Umbilical cord (tissue), 1 donor: ENCODE measurements at regions not wholly inside any gene's neighbourhood (a gene's known extent, or its start where the extent isn't known, plus 50 kb on each side); places are given as distances from the start of the nearest gene placed in this dataset.

Source experiments
- DNase-seq: peaks from one replicate; pipeline ENCODE4 v3.0.0-alpha.2; 2015; ENCODE audit warnings: low spot score

DNA sequence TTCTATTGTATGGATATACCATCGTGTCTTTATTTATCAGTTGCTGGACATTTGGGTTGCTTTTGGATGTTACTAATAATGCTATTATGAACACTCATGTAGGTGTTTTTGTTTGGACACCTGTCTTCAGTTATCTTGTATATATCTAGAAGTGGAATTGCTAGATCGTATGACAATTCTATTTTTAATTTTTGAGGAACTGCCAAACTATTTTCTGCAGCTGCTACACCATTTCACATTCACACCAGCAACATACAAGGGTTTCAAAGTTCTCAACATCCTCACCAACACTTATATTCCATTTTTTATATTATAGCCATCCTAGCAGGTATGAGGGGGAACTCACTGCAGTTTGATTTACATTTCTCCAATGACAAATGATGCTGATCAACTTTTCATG, 324.6 kb downstream of the CAAP1 start:
- no peak for DNase-seq

DNA sequence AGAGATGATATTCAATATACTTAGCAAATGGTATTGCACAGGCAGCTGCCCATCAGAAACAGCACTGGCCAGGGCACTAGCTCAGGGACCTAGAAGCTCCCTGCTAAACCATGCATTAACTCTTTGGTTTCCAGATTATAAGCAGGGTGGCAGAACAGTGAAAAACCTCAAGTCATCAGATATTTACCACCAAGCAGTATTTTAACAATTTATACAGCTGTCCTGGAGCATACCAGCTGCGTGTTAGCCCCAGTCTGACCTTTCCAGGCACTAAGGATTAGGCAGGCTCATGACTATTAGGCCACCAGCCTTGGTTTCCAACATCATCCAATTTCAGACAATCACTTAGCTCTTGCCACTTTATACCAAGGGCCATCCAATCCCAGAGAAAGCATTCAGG, 326.5 kb downstream of the CAAP1 start:
- no peak for DNase-seq

DNA sequence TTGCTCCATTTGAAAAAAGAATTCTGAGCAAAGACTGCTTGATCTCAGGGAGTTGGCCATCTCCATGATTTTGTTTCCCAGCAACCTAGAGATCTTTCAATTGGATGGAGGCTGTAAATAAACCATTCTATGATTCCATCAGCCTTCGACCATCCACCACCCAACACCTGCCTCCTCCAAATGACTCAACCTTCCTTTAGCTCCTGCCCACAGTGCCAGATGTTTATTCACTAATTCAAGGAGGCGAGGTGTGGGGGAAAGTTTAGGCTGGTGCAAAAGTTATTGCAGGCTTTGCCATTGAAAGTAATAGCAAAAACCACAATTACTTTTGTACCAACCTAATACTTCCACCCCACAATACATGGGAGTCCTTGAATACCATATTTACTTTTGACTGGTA, 327.5 kb downstream of the CAAP1 start:
- DNase-seq = no peak

DNA sequence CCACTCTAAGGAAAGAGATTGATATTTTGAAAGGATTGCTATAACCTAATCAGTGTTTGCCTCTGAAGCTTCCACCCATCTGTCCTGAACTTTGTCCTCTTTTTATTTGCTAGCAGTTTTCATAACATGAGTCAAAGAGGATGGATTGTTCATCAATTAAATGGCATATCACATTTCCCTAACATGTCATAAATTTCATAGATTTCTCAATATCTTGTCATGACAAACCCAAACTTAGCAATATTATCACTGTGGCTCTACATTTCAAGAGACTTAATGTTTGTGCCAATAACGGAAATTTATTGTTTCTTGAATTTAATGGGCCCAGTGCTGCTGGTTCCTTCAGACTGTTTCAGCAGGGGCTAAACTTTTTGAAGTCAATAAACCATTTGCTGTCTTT, 330.3 kb downstream of the CAAP1 start:
- DNase-seq = no peak

DNA sequence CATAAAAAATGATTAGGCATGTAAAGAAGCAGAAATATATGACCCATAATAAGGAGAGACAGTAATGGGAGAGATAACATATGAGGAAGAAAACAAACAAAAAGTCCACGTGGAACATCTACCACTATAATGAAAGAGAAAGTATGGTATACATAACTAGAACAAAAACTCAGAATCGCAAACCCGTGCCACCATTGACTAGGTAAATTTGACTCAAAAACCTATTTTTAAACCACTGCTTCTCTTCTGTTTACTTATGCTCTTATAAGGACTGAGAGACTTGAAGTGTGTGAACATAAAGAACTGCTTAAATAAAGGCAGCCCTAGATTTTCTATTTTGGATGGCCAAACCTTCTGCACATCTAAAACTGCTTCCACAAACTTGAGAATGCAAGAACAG, 330.7 kb downstream of the CAAP1 start:
- no peak for DNase-seq

DNA sequence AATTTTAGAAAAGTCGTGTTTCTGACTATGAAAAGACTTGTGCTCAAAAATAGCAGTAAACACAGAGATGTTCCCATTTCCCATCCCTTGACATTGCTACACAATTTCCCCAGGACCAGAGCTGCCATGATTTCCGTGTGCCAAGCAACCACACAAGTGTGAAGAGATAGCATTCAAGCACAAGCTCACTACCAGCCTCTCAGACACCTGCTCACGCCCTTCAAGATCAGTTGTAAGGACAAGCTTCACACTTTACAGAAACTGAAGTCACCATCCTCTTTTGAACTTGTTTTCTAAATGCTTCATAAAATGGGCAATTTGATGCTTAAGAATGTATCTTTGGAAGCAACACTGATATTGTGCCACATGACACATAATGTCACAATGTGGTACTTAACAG, 333.1 kb downstream of the CAAP1 start:
- no peak for DNase-seq

DNA sequence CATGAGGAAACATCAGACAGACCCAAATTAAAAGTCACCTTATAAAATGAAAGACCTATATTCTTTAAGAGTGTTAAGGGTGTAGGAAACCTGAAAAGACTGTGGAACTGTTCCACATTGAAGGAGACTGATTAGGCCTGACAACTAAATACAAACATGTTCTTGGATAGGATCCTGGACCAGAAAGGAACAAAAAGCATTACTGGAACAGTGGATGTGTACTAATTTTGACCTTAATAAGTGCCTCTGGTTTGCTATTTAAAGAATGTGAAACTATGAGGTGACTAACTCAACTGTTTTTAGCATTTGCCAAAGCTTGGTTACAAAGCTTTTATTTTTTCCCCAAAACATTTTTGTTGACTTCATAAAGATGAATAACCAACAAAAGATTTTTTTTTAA, 340.6 kb downstream of the CAAP1 start:
- no peak for DNase-seq

DNA sequence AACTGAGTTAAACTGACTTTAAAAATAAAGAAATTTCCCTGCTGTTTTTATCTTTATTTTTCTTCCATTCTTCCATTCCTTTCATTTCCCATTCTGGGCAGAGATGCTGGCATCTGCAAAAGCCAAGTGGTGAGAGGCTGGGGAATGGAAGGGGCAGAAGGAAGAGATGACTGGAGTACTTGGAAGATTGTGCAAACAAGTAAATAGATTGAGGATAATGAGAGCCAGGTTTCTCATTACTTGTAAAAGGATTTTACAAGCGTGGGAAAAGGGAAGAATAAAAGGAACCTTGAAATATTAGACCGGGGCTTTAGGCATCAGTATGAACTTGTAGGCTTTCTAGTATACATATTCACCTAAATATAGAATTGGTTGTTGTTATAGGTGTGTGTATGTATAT, 341.2 kb downstream of the CAAP1 start:
- DNase-seq = no peak

DNA sequence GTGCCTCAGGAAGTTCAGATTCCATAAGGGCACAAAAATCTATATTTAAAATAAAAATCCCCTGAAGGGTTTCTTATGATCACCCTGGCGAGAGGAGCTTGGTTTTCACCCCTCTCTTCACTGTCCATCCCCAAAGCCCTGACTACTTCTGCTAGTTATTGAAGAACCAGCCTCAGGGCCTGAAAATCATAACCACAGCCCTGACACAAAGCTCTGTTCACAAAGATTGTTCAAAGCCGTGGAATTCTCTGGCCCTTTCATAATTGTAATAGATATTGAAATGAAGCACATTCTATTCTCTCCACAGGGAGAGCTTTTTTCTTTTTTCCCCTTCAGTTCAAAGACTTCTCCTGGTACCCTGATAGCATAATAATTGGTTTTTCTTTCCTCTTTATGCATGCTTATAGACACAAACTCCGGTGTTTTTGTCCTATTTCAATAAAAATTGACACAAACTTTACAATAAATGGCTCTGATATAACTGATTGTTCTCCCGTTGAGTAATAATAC, 343.8 kb downstream of the CAAP1 start:
- DNase-seq = no peak

DNA sequence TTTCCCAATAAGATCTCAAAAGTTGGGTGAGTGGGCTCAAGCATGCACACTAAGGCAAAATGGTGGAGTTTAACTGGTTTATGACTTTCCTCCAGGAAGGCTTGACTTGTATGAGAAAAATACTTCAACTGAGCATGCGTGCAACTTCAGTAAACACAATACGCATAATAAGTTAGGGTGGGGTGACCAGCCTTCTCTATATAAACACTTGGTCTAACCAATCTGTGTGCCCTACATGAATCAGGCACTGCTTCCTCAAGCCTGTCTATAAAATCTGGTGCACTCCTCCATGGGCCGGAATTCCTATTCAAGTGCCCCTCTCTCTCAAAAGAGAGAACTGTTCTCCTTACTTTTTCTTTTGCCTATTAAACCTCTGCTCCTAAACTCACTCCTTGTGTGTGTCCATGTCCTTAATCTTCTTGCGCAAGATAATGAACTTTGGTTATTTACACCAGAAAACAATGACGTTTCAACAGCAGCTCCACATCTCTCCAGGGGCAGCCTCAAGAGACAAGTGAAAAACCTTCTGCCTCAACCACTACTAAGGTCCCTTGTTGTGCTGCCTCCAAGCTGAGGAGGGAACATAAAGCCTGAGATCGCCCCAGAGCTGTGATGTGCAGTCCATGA, 352.6 kb downstream of the CAAP1 start:
- no peak for DNase-seq

DNA sequence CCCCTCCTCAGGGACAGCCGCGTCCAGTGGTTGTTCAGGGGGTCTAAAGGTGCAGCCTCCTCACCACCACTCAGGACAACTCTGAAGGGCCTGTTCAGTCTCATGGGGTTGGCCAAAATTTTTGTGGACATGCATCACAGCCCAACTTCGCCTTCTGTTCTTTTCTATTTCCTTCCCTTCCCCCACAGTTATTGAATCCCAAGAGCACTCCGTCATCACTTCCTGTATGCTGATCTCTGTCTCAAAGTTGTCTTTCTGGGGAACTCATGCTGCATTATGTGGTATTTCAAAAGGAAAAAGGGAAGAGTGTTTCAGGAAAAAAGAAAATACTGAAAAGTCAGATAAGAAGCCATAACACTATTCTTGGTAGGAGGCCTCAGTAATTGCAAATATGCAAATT, 355.4 kb downstream of the CAAP1 start:
- no peak for DNase-seq

DNA sequence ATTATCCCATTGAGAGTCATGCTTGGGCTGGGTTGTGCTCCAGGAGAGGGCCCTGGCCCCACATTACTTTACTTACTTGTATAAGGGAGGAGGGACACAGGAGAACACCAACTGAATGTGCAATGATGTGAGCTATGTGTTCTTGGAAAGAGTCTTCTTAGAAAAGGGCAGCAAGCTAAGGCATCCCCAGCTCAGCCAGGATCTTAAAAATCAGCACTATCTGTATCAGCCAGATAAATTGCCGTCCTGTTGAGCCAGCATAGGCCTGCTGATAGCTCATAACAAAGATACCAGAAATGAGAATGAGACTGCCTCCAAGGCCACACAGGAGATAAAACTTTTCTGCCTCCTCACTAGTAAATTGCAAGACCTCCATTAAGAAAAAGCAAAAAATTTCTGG, 357.5 kb downstream of the CAAP1 start:
- DNase-seq = peak; percentile 58

DNA sequence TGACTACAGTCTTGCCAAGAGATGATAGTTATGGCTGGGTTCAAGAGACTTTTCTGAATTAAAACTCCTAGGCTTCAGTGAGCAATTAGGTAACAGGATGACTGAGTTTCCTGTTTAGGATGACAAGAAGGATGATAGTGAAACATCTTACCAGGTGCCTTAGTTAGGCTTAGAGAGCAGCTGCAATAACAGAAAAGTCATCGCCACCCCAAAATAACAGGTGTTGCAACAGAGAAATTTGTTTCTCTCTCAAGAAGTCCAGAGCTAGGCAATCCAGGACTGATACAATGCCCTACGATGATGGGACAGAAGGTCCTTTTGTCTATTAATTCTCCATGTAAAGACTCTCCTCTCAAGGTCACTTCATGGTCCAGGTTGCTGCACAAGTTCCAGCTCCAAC, 361.8 kb downstream of the CAAP1 start:
- no peak for DNase-seq

DNA sequence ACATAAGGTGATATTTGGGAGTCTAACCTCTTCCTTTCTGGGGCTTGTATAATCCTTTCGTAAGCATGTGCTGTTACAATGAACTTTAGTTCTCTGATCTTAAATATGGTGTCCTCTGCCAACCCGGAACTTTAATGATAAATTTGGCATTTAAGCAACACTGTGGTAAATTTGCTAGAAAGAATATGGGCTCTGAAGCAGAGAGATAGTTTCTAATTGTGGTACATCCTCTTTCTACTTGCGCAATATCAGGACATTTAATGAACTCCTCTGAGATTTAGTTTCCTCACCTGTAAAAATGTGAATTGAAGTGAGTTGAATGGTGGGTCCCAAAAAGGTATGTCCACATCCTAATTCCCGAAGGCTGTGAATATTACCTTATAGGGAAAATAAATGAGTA, 364.7 kb downstream of the CAAP1 start:
- no peak for DNase-seq

DNA sequence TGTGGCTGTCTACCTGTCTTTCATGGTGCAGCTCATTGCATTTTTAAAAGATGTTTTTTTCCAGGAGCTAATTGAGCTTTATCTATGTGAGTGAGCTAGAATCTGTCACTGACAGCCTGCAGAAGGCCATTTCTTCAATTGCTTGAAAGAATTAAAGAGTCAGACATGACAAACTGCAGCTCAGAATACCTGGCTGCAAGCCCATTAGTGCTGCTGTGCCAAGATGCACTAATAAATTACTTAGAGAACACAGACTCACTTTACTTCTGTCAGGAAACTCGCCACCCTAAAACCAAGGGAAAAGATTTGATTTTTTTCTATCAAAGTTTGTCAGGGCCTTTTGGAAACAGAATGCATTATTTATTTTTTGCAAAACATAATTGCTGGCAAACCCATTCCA, 368.3 kb downstream of the CAAP1 start:
- DNase-seq = peak; percentile 85

DNA sequence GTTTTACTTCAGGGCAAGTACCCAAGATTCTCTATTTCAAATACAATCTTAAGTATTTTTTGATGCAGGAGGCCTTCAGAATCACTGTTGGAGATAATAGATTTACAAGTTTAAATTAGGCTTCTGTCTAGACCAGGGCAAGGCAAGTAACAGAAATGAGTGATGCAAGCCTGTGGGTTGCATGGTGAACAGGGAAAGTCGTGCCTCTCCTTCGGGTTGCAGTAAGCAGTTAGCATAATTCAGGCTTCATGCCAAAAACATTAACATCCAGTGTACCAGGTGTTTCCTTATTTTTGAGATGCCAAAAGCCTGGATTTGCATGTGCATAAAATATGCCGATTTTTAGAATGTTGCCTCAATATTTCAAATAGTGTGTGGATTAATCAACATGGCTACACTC, 369.0 kb downstream of the CAAP1 start:
- DNase-seq = peak; percentile 19

DNA sequence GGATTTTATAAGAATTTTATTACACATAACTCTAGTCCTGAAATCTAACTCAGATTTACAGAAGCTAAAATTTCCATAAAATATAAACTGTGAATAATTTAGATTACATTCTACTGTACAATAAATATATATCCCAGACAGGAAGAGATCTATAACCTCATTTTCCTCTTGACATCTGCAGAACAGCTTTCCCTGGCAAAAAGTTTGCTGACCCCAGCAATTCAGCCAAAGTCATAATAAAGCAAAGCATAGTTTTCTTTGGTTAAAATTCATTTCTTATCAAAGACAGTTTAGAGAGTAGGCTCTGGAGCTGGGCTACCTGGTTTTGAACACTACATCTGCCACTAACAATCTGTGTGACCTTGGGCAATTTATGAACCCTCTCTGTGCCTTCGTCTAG, 372.5 kb downstream of the CAAP1 start:
- no peak for DNase-seq

DNA sequence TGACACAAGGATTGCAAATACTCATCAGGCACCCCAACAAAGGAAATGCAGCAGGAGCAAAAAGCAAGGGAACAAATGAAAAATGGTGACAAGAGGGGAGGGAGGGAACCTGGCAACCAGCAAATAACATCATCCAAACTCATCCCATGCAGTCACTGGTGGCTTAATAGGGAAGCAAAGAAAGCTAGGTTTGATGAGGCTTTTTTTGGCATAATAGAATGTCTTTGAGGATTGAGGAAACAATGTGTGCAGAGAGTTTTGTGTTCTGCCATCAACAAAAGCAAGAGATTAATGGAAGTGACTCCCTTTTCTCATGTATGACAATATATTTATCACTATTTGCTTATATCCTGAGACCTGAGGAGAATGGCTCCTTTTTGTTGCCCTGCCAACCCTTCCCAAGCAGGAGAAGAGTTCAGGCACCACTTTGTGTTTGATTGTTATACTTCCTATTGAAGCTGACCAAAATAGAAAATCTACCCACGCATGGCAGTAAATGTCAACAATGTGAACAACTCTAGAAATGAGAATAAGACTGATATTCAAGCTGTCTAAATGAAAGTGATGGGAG, 375.7 kb downstream of the CAAP1 start:
- no peak for DNase-seq

DNA sequence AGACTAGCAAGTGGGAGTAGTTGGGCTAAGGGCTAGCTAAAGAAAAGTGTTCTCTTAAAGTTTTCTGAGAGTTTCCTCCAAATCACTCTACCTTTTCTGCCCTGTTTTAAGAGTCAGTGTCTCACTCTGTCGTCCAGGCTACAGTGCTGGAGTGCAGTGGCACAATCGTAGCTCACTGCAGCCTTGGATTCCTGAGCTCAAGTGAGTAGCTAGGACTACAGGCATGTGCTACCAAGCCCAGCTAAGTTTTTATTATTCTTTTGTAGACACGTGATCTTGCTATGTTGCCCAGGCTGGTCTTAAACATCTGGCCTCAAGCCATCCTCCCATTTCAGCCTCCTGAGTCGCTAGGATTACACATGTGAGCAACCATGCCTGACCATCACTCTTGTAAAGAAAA, 378.9 kb downstream of the CAAP1 start:
- DNase-seq = no peak

DNA sequence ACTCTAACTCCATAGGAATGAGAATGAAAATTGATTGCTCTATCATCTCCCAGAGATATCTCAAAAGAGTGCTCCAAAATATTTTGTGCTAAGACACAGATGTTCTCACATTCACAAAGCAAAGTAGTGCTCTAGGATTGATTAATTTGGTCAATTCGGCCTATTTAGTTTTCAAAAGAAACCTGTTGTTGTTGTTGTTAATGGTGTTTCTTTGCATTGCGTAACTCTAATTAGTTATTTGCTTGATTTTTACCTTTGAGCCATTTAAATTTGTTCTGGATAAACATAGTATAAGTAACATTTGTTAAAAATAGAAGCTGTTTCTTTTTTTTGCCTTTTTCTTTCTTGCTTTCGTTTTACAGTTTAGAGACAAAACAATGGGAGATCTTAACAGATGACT, 382.5 kb downstream of the CAAP1 start:
- no peak for DNase-seq

DNA sequence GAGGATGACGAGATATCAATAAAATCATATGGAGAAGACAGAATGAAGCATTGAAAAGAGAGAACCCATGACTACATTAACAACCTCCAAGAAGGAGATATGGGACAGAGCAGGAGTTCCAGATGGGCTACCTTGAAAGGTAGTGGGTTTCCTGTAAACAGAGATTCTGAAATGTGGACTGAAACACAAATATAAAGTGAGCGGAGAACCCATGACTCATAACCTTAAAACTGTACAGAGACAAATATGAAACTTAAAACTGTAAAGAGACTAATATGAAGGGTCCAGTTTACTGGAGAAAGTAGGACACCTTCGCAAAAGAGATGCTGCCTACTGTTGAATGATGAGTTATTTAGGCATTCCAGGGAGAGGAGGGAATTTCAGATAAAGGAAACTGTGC, 383.7 kb downstream of the CAAP1 start:
- no peak for DNase-seq

DNA sequence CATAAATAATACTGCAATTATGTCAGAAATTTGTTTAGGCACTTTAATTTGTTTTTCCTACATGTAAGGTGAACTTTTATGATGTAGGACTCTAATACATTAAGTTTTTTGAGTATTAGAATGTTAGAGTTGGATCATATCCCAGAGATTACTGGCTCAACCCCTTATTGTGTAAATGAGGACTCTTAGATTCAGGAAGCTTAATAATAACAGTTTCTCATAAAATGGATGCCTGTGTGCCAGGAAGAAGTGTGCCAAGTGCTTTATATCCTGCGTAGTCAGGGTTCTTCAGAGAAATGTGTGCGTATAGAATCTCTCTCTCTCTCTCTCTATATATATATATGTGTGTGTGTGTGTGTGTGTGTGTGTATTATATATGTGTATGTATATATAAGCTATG, 388.5 kb downstream of the CAAP1 start:
- no peak for DNase-seq

DNA sequence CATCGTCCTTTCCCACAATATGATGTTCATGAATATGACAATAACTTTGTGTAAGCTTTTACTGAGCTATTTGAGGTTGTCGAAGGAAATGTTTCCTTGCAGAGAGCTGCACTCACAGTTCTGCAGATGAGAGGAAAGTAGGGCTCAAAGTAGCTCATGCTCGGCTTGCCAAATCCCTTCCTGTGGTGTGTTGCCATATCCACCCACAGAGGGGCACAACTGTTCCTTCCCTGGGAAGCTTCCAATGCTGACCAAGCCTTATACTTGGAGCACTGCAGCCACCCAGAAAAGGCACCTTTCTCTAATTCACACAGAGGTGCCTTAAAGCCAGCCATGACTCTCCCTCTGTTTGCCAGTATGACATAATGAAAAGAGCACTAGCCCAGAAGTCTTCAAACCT, 390.3 kb downstream of the CAAP1 start:
- DNase-seq = no peak

DNA sequence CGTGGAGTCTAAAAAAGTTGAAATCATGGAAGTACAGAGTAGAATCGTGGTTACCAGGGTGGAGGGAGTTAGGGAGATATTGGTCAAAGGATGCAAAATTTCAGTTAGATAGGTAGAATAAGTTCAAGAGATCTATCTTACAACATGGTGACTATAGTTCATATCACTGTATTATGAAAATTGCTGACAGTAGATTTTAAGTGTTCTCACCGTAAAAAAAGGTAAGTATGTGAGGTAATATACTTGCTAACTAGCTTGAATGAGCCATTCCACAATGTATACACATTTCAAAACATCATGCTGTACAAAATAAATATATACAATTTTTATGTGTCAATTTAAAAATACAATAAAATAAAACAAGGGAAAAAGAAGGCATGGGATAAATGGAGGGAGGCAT, 392.1 kb downstream of the CAAP1 start:
- DNase-seq = no peak
